Neural crest cell (in vitro differentiated cells): ENCODE measurements at regions not wholly inside any gene's neighbourhood (a gene's known extent, or its start where the extent isn't known, plus 50 kb on each side); places are given as distances from the start of the nearest gene placed in this dataset.

Experiments
- DNase-seq: peaks from one replicate; pipeline ENCODE4 v3.0.0; 2021; ENCODE audit warnings: low read depth, mixed read lengths, low spot score
- H3K27ac Mint-ChIP-seq: one replicate; pipeline ENCODE4 v1.8.0; 2021; ENCODE audit warnings: mild to moderate bottlenecking, mixed read lengths; ENCODE audit not compliant: unreplicated experiment
- H3K27me3 Mint-ChIP-seq: 2 replicates; pipeline ENCODE4 v1.8.0; 2021; ENCODE audit warnings: low read depth, mild to moderate bottlenecking, mixed read lengths
- H3K36me3 Mint-ChIP-seq: 2 replicates; pipeline ENCODE4 v1.8.0; 2021; ENCODE audit warnings: low read depth, mild to moderate bottlenecking, mixed read lengths
- H3K4me1 Mint-ChIP-seq: 2 replicates; pipeline ENCODE4 v1.8.0; 2021; ENCODE audit warnings: mixed read lengths
- H3K4me3 Mint-ChIP-seq: one replicate; pipeline ENCODE4 v1.8.0; 2021; ENCODE audit warnings: mild to moderate bottlenecking, mixed read lengths
- H3K9me3 Mint-ChIP-seq: 2 replicates; pipeline ENCODE4 v1.8.0; 2021; ENCODE audit warnings: mixed read lengths
- TF ChIP-seq, protein P1 (sequence below): fragments of 200-600 bp; sonication (generic); conservative IDR thresholded peaks from 2 replicates; pipeline ENCODE4 v1.5.0; 2021; ENCODE audit warnings: antibody characterized with exemption, mild to moderate bottlenecking

- H3K4me3 Mint-ChIP-seq = no peak overlapping the region
- H3K9me3 Mint-ChIP-seq = no peaks in the 10 kb centered on the region
- H3K27ac Mint-ChIP-seq = no peak overlapping the region
- TF ChIP-seq, protein P1, sequence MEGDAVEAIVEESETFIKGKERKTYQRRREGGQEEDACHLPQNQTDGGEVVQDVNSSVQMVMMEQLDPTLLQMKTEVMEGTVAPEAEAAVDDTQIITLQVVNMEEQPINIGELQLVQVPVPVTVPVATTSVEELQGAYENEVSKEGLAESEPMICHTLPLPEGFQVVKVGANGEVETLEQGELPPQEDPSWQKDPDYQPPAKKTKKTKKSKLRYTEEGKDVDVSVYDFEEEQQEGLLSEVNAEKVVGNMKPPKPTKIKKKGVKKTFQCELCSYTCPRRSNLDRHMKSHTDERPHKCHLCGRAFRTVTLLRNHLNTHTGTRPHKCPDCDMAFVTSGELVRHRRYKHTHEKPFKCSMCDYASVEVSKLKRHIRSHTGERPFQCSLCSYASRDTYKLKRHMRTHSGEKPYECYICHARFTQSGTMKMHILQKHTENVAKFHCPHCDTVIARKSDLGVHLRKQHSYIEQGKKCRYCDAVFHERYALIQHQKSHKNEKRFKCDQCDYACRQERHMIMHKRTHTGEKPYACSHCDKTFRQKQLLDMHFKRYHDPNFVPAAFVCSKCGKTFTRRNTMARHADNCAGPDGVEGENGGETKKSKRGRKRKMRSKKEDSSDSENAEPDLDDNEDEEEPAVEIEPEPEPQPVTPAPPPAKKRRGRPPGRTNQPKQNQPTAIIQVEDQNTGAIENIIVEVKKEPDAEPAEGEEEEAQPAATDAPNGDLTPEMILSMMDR = no peak
- no peak for DNase-seq
- H3K27me3 Mint-ChIP-seq = no peaks in the 10 kb centered on the region
- H3K4me1 Mint-ChIP-seq = no peaks in the 10 kb centered on the region
- H3K36me3 Mint-ChIP-seq = no peaks in the 10 kb centered on the region
Measured at GRCh38 chrX:104432321-104432720, 133.7 kb upstream of the IL1RAPL2 start.

GRCh38 chrX:104430742-104431119 lies 135.3 kb upstream of the IL1RAPL2 start:
- TF ChIP-seq, protein P1 = no peak
- Mint-ChIP-seq H3K4me3 (no peak overlapping the region), H3K27me3 (no peaks in the 10 kb centered on the region), H3K4me1 (peaks cover 7% of the 10 kb centered on the region), H3K9me3 (no peaks in the 10 kb centered on the region), H3K36me3 (no peaks in the 10 kb centered on the region), H3K27ac (no peak overlapping the region)
- no peak for DNase-seq

GRCh38 chrX:104430072-104430741 lies 135.8 kb upstream of the IL1RAPL2 start:
- no peak for DNase-seq
- Mint-ChIP-seq H3K27ac (no peak overlapping the region), H3K27me3 (no peaks in the 10 kb centered on the region), H3K4me1 (peaks cover 7% of the 10 kb centered on the region), H3K9me3 (no peaks in the 10 kb centered on the region), H3K36me3 (no peaks in the 10 kb centered on the region), H3K4me3 (no peak overlapping the region)
- TF ChIP-seq, protein P1 = no peak

DNA sequence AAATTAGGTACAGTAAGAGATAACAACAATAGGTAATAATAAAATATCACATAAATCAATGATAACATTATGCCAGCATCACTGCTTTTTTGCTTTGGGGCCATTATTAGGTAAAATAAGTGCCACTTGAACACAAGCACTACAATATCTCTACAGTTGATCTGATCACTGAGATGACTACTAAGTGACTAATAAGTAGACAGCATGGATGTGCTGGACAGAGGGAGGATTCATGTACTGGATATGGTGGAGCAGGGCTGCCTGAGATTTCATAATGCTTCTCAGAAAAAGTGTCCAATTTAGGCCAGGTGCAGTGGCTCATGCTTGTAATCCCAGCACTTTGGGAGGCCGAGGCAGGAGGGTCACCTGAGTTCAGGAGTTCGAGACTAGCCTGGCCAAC lies 137.8 kb upstream of the IL1RAPL2 start:
- H3K27ac Mint-ChIP-seq = no peak overlapping the region

DNA sequence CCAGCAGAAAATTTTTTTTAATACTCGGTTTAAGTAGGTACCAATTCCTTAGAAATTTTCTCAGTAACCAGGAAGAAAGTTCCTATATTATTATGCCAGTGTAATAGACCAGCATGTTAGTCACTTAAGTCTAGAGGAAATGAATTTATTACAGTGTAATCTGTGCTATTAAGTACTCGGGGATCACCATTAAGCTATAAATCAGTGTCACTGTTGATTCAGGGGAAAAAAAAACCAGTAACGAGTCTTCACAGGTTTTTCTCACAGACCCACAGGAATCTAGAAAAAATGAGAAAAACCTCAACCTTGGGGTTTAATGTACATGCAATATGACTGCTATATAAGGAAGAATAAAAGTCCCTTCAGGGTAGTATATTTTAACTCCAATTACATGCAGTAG lies 138.3 kb upstream of the IL1RAPL2 start:
- DNase-seq = no peak
- H3K36me3 Mint-ChIP-seq = no peaks in the 10 kb centered on the region
- no peak overlapping the region for H3K4me3 Mint-ChIP-seq
- H3K4me1 Mint-ChIP-seq = peaks cover 7% of the 10 kb centered on the region
- no peak overlapping the region for H3K27ac Mint-ChIP-seq
- TF ChIP-seq, protein P1 = no peak
- H3K27me3 Mint-ChIP-seq = no peaks in the 10 kb centered on the region
- H3K9me3 Mint-ChIP-seq = no peaks in the 10 kb centered on the region

More for the DNA sequence above, 137.8 kb upstream of the IL1RAPL2 start:
- Mint-ChIP-seq H3K9me3 (no peaks in the 10 kb centered on the region), H3K36me3 (no peaks in the 10 kb centered on the region), H3K27me3 (no peaks in the 10 kb centered on the region), H3K4me1 (peaks cover 7% of the 10 kb centered on the region), H3K4me3 (no peak overlapping the region)
- DNase-seq = no peak
- TF ChIP-seq, protein P1 = no peak
